ENCODE measurements at regions not wholly inside any gene's neighbourhood (a gene's known extent, or its start where the extent isn't known, plus 50 kb on each side); places are given as distances from the start of the nearest gene placed in this dataset.

- TF ChIP-seq POLR2A (IDR thresholded peaks at IDR 0.05) = no peak
- no peak for TF ChIP-seq CTCF (IDR thresholded peaks at IDR 0.05 in 8 of 11, conservative IDR thresholded peaks at IDR 0.05 in 3 of 11)
Measured at GRCh38 chr1:221150996-221151395, 271.8 kb downstream of the HLX start.

All from spleen (tissue), 7 donors.